ENCODE measurements at regions not wholly inside any gene's neighbourhood (a gene's known extent, or its start where the extent isn't known, plus 50 kb on each side); places are given as distances from the start of the nearest gene placed in this dataset.

- no peak for DNase-seq (ENCODE audit: low read depth)
- H3K27me3 ChIP-seq (ENCODE audit: control insufficient read depth, insufficient read depth, low read length) = no peaks in the 10 kb centered on the region
- no peak for TF ChIP-seq CTCF (IDR thresholded peaks at IDR 0.05; ENCODE audit: insufficient read depth, low read length, severe bottlenecking)
- FAIRE-seq = no peak
- H3K4me3 ChIP-seq (ENCODE audit: low read depth, low read length) = no peak overlapping the region
- no peaks in the 10 kb centered on the region for H3K36me3 ChIP-seq (ENCODE audit: control insufficient read depth, insufficient read depth, low read length)
Observed at GRCh38 chr11:31863170-31863832, 52.2 kb upstream of the PAX6 start.

DNA sequence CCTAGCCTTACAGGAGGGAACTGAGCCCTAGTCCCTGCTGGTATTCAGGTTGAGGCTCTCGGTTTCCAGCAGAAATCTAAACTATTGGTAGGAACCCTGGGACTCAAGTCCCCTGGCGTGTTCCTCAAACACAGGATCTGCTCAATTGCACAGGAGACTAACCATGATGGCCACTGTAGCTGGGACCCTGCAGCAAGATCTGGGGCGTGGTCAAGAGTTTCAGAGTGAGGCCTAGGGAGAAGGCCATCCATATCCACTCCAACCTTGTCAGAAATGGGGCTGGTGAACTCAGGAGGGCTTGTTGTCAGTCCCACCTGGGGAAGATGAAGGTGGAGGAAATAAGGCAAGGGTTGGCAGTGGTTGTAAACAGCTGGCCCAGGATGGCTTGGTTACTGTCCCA lies 49.9 kb upstream of the PAX6 start:
- Histone ChIP-seq H3K27me3 (ENCODE audit: control insufficient read depth, insufficient read depth, low read length) (no peaks in the 10 kb centered on the region), H3K4me3 (ENCODE audit: low read depth, low read length) (no peak overlapping the region), H3K36me3 (ENCODE audit: control insufficient read depth, insufficient read depth, low read length) (no peaks in the 10 kb centered on the region)
- no peak for DNase-seq (ENCODE audit: low read depth)
- no peak for TF ChIP-seq CTCF (IDR thresholded peaks at IDR 0.05; ENCODE audit: insufficient read depth, low read length, severe bottlenecking)
- peak; percentile 28 for FAIRE-seq
